Mucosa of descending colon (tissue), 3 donors: ENCODE measurements at regions not wholly inside any gene's neighbourhood (a gene's known extent, or its start where the extent isn't known, plus 50 kb on each side); places are given as distances from the start of the nearest gene placed in this dataset.

ENCODE experiments used
- ATAC-seq: fragments of 200-7000 bp; cut with Tn5 transposase; one replicate; pipeline ENCODE4 v1.9.1; 2020; ENCODE audit warnings: mild to moderate bottlenecking, moderate library complexity
- DNase-seq, 3 donors: peaks; one replicate each; pipeline ENCODE4 v3.0.0-alpha.2; 2020
- H3K36me3 ChIP-seq: fragments of 200-600 bp; one replicate; pipeline ENCODE4 v1.8.0; 2021; ENCODE audit warnings: low read depth, mild to moderate bottlenecking
- H3K4me1 ChIP-seq: fragments of 200-600 bp; one replicate; pipeline ENCODE4 v1.8.0; 2021; ENCODE audit warnings: low read depth, mild to moderate bottlenecking
- H3K4me3 ChIP-seq: fragments of 200-600 bp; one replicate; pipeline ENCODE4 v1.8.0; 2021; ENCODE audit warnings: mild to moderate bottlenecking
- H3K9me3 ChIP-seq: fragments of 200-600 bp; one replicate; pipeline ENCODE4 v1.8.0; 2021; ENCODE audit warnings: mild to moderate bottlenecking
- CTCF ChIP-seq: fragments of 200-600 bp; IDR thresholded peaks from one replicate; pipeline ENCODE4 v1.8.0; 2022; ENCODE audit warnings: antibody characterized with exemption, mild to moderate bottlenecking
- intact Hi-C, 2 donors: fragments of 100-400 bp; cut with DNase I in 1 of 2; cut with micrococcal nuclease in 1 of 2; formaldehyde crosslinking; loops; one replicate each; pipeline versions ENCODE4 v1.11.0 to v1.11.1; 2022; cut with DNase I, micrococcal nuclease
- donor health status: DM: no; HTN: no; CAD: no; lungs with moderate emphysema.
- donor health status: DM: no; HTN: no; CAD: no.
- donor health status: DM: no; HTN: yes; CAD: no.

GRCh38 chr15:27622371-27622770 lies 476.7 kb downstream of the OCA2 start:
- TF ChIP-seq CTCF, result no peak
- intact Hi-C loops, result no loop called here
- Histone ChIP-seq H3K36me3 (no peaks in the 10 kb centered on the region), H3K9me3 (peaks cover 73% of the 10 kb centered on the region), H3K4me1 (no peaks in the 10 kb centered on the region), H3K4me3 (no peak overlapping the region)
- DNase-seq (no peak), ATAC-seq (no peak)

DNA sequence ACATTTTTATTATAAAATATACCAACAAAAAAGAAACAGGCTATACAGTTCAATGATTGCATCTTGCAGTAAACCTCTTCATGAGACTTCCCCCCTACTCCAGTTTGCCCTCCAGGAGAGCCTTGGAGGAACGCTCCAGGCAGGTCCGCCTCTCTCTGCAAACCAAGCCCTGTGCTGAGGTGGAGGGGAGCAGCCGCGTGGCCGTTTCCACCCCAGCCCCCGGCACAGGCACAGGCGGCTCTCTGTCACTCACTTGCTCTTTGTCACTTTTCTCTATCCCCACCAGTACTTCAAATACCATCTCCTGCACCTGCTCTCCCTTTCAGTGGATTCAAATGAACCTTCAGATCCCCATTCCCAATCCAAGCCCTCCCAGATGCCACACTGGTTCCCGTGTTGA lies 479.9 kb downstream of the OCA2 start:
- Histone ChIP-seq H3K4me1 (no peaks in the 10 kb centered on the region), H3K9me3 (peaks cover 68% of the 10 kb centered on the region), H3K36me3 (no peaks in the 10 kb centered on the region), H3K4me3 (no peak overlapping the region)
- no peak for TF ChIP-seq CTCF
- ATAC-seq (no peak), DNase-seq (no peak)
- intact Hi-C loops, result no loop called here

GRCh38 chr15:27617013-27617412 lies 482.1 kb downstream of the OCA2 start:
- no peak for DNase-seq
- no peak for TF ChIP-seq CTCF
- intact Hi-C loops, result no loop called here
- H3K36me3 ChIP-seq, result no peaks in the 10 kb centered on the region
- no peak for ATAC-seq
- H3K4me3 ChIP-seq, result no peak overlapping the region
- peaks cover 62% of the 10 kb centered on the region for H3K9me3 ChIP-seq
- H3K4me1 ChIP-seq, result no peaks in the 10 kb centered on the region

GRCh38 chr15:27608248-27608647 lies 490.9 kb downstream of the OCA2 start:
- H3K4me1 ChIP-seq, result no peaks in the 10 kb centered on the region
- TF ChIP-seq CTCF, result no peak
- no peaks in the 10 kb centered on the region for H3K36me3 ChIP-seq
- H3K9me3 ChIP-seq, result peaks cover 60% of the 10 kb centered on the region
- ATAC-seq, result no peak
- DNase-seq, result no peak
- intact Hi-C loops, result no loop called here
- H3K4me3 ChIP-seq, result no peak overlapping the region

GRCh38 chr15:27601239-27601960 lies 497.7 kb downstream of the OCA2 start:
- no peaks in the 10 kb centered on the region for H3K4me1 ChIP-seq
- no peak for ATAC-seq
- no peak for TF ChIP-seq CTCF
- DNase-seq, result no peak
- intact Hi-C loops, result no loop called here
- no peaks in the 10 kb centered on the region for H3K36me3 ChIP-seq
- peaks cover 79% of the 10 kb centered on the region for H3K9me3 ChIP-seq
- H3K4me3 ChIP-seq, result no peak overlapping the region
